ENCODE measurements at regions not wholly inside any gene's neighbourhood (a gene's known extent, or its start where the extent isn't known, plus 50 kb on each side); places are given as distances from the start of the nearest gene placed in this dataset.
"Not testable (repeated sequence)": the region's sequence is repeated elsewhere in the genome, so short reads cannot be mapped to it uniquely, and the experiment has no call there.

- TF ChIP-seq EP300, CTCF (IDR thresholded peaks at IDR 0.05): not testable (repeated sequence)
These were observed 175.0 kb downstream of the FCRL5 start for GRCh38 chr1:157377280-157377713.
